Endodermal cell (in vitro differentiated cells): ENCODE measurements at regions not wholly inside any gene's neighbourhood (a gene's known extent, or its start where the extent isn't known, plus 50 kb on each side); places are given as distances from the start of the nearest gene placed in this dataset.

Source experiments
- DNase-seq: peaks from one replicate; pipeline ENCODE4 v3.0.0-alpha.2; 2017
- H3K27ac ChIP-seq: 2 replicates; pipeline ENCODE4 v1.5.1; 2013; ENCODE audit warnings: mild to moderate bottlenecking, low read depth, low read length, moderate library complexity
- H3K27me3 ChIP-seq: 2 replicates; pipeline ENCODE4 v1.6.1; 2013; ENCODE audit warnings: mild to moderate bottlenecking, low read length, moderate library complexity; ENCODE audit not compliant: insufficient read depth, control insufficient read depth, poor library complexity, severe bottlenecking
- H3K36me3 ChIP-seq: 2 replicates; pipeline ENCODE4 v1.7.0; 2013; ENCODE audit warnings: mild to moderate bottlenecking, low read length, moderate library complexity; ENCODE audit not compliant: control insufficient read depth, insufficient read depth
- H3K4me1 ChIP-seq: one replicate; pipeline ENCODE4 v1.7.0; 2013; ENCODE audit warnings: low read length; ENCODE audit not compliant: control insufficient read depth, insufficient read depth
- H3K4me3 ChIP-seq: 2 replicates; pipeline ENCODE4 v1.5.1; 2013; ENCODE audit warnings: mild to moderate bottlenecking, low read length, moderate library complexity
- H3K9ac ChIP-seq: 2 replicates; pipeline ENCODE4 v1.6.1; 2013; ENCODE audit warnings: mild to moderate bottlenecking, low read length, moderate library complexity; ENCODE audit not compliant: poor library complexity, severe bottlenecking; ENCODE audit errors: extremely low read depth
- H3K9me3 ChIP-seq: 2 replicates; pipeline ENCODE4 v1.6.1; 2013; ENCODE audit warnings: mild to moderate bottlenecking, low read length, moderate library complexity; ENCODE audit not compliant: control insufficient read depth
- H3K27ac Mint-ChIP-seq: 2 replicates; pipeline ENCODE4 v1.8.0; 2020; ENCODE audit warnings: mixed read lengths
- H3K27me3 Mint-ChIP-seq: 2 replicates; pipeline ENCODE4 v1.8.0; 2021; ENCODE audit warnings: mild to moderate bottlenecking, mixed read lengths; ENCODE audit not compliant: insufficient read depth
- H3K36me3 Mint-ChIP-seq: 2 replicates; pipeline ENCODE4 v1.8.0; 2020; ENCODE audit warnings: low read depth, mixed read lengths
- H3K4me1 Mint-ChIP-seq: 2 replicates; pipeline ENCODE4 v1.8.0; 2020; ENCODE audit warnings: mixed read lengths
- H3K4me3 Mint-ChIP-seq: 2 replicates; pipeline ENCODE4 v1.8.0; 2020; ENCODE audit warnings: mild to moderate bottlenecking, moderate library complexity, mixed read lengths
- H3K9me3 Mint-ChIP-seq: 2 replicates; pipeline ENCODE4 v1.8.0; 2020; ENCODE audit warnings: mild to moderate bottlenecking, mixed read lengths
- WGBS, 2 experiments: methylation state at CpG; one replicate each; pipeline versions ENCODE4 v1.1.5 to v1.1.7; 2013; ENCODE audit warnings: missing lambda C conversion rate in 2 of 2, mixed read lengths in 1 of 2; ENCODE audit not compliant: insufficient coverage in 1 of 2, insufficient read length in 1 of 2; 5-methylcytosine and 5-hydroxymethylcytosine counted together
- TF ChIP-seq, protein P1 (sequence below): fragments of 200-600 bp; sonication (generic); conservative IDR thresholded peaks from 2 replicates; pipeline ENCODE4 v1.5.0; 2021; ENCODE audit warnings: antibody characterized with exemption, mild to moderate bottlenecking

DNA sequence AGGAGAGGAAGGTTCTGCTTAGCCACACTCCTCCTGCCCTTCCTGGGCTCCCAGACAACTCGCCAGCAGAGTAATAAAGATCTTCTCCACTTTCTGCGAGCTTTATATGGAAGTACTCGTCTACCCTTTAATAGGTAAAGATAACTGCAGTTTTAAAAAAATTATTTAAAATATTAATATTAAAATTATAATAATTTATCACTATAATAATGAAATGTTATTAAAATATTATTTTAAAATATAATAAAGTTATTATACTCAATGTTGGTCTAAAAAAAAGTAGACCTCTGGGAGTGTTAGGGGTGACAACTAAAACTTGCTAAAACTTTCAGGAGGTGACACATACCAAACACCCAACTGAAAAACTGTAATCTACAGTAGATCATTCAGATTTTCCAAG lies 81.5 kb downstream of the RBM43 start:
- H3K36me3 ChIP-seq = no peaks in the 10 kb centered on the region
- no peaks in the 10 kb centered on the region for H3K4me1 ChIP-seq
- no peak overlapping the region for H3K4me3 Mint-ChIP-seq
- H3K27me3 ChIP-seq = no peaks in the 10 kb centered on the region
- H3K36me3 Mint-ChIP-seq = no peaks in the 10 kb centered on the region
- DNase-seq = no peak
- H3K9ac ChIP-seq = no peak overlapping the region
- no peaks in the 10 kb centered on the region for H3K9me3 ChIP-seq
- no peaks in the 10 kb centered on the region for H3K9me3 Mint-ChIP-seq
- H3K27ac ChIP-seq = no peak overlapping the region
- TF ChIP-seq, protein P1, sequence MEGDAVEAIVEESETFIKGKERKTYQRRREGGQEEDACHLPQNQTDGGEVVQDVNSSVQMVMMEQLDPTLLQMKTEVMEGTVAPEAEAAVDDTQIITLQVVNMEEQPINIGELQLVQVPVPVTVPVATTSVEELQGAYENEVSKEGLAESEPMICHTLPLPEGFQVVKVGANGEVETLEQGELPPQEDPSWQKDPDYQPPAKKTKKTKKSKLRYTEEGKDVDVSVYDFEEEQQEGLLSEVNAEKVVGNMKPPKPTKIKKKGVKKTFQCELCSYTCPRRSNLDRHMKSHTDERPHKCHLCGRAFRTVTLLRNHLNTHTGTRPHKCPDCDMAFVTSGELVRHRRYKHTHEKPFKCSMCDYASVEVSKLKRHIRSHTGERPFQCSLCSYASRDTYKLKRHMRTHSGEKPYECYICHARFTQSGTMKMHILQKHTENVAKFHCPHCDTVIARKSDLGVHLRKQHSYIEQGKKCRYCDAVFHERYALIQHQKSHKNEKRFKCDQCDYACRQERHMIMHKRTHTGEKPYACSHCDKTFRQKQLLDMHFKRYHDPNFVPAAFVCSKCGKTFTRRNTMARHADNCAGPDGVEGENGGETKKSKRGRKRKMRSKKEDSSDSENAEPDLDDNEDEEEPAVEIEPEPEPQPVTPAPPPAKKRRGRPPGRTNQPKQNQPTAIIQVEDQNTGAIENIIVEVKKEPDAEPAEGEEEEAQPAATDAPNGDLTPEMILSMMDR = no peak
- WGBS, 2 experiments = 94 to 100% methylated on average over 1 to 3 of the region's 3 CpGs
- no peaks in the 10 kb centered on the region for H3K27me3 Mint-ChIP-seq
- H3K4me3 ChIP-seq = no peak overlapping the region
- H3K27ac Mint-ChIP-seq = no peak overlapping the region
- no peaks in the 10 kb centered on the region for H3K4me1 Mint-ChIP-seq

DNA sequence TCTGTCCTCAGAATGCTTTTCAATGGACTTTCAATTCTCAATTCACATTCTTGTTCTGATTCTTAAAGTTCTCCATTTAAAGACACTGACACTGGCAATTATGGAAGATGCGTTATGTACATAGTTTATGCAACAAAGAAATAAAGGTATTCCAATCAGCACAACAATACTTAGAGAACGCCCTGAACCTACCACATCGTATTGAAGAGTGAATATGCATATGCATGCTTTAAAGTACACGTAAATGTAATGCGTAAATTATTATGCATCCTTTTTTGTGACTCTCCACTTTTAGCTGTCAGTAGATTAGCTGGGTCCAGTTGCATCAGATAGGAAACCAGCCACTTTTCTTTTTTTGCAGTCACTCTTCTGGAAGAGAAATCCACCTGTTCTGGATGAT lies 83.5 kb downstream of the RBM43 start:
- Histone ChIP-seq H3K27ac (no peak overlapping the region), H3K9ac (no peak overlapping the region), H3K36me3 (no peaks in the 10 kb centered on the region), H3K4me1 (no peaks in the 10 kb centered on the region), H3K9me3 (no peaks in the 10 kb centered on the region), H3K27me3 (no peaks in the 10 kb centered on the region), H3K4me3 (no peak overlapping the region)
- Mint-ChIP-seq H3K4me3 (no peak overlapping the region), H3K27ac (no peak overlapping the region), H3K36me3 (no peaks in the 10 kb centered on the region), H3K9me3 (no peaks in the 10 kb centered on the region), H3K4me1 (no peaks in the 10 kb centered on the region), H3K27me3 (no peaks in the 10 kb centered on the region)
- WGBS, 2 experiments = 81% methylated on average over 4 to 5 of the region's 5 CpGs
- no peak for DNase-seq
- TF ChIP-seq, protein P1 = no peak

DNA sequence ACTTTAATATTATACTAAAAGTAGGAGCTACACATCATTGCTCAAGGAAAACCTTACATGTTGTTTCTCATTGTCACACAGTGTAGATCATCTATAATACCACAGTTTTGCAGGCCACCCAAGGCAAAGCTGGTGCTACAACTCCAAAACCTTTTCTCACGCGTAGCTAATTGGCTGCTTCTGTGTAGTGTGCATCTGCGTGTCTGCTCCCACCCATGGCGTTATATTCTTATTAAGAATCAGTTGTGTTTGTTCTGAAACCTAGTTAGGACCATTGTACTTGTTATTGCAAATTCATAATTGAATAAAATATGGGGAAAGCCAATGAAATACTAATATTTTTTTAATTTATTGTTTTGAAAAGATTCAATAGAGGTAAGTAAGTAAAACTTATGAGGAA lies 83.9 kb downstream of the RBM43 start:
- H3K4me1 ChIP-seq = no peaks in the 10 kb centered on the region
- 95% methylated on average over 4 of the region's 4 CpGs; no CpG with 5 or more reads in 1 of the 2 experiments for WGBS, 2 experiments
- no peak overlapping the region for H3K4me3 ChIP-seq
- Mint-ChIP-seq H3K9me3 (no peaks in the 10 kb centered on the region), H3K27me3 (no peaks in the 10 kb centered on the region), H3K36me3 (no peaks in the 10 kb centered on the region), H3K4me1 (no peaks in the 10 kb centered on the region), H3K4me3 (no peak overlapping the region), H3K27ac (no peak overlapping the region)
- no peak overlapping the region for H3K9ac ChIP-seq
- DNase-seq = no peak
- H3K27me3 ChIP-seq = no peaks in the 10 kb centered on the region
- H3K9me3 ChIP-seq = no peaks in the 10 kb centered on the region
- no peaks in the 10 kb centered on the region for H3K36me3 ChIP-seq
- TF ChIP-seq, protein P1 = no peak
- H3K27ac ChIP-seq = no peak overlapping the region
